GM10266 (cell line): ENCODE measurements at regions not wholly inside any gene's neighbourhood (a gene's known extent, or its start where the extent isn't known, plus 50 kb on each side); places are given as distances from the start of the nearest gene placed in this dataset.

ENCODE experiments used
- DNase-seq: peaks from one replicate; pipeline ENCODE4 v3.0.0; 2012; ENCODE audit errors: extremely low spot score
- CTCF ChIP-seq: IDR thresholded peaks from 2 replicates; pipeline ENCODE4 v1.5.1; 2012; ENCODE audit warnings: mild to moderate bottlenecking, low read depth; ENCODE audit not compliant: control insufficient read depth, insufficient read depth; ENCODE audit errors: missing control alignments

GRCh38 chr6:24026050-24026449 is 100.0 kb upstream of the NRSN1 start:
- TF ChIP-seq CTCF: no peak
- DNase-seq: no peak

DNA sequence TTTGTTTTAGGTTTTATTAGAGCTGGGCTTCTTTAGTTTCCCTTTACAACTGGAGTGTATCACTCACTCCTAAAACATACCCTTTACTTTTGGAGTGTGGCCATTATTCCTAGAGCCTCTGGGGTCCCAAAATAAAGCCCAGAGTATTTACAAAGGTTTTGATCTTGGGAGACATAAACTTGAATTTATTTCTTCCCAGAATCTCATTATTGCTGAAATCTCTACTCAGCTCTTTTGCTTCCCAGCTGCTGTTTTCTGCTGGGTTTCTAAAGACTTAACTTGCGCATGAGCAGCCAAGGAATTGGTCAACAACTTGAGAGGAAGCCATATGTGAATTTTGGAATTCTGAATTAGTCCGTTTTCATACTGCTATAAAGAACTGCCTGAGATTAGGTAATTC is 94.5 kb upstream of the NRSN1 start:
- DNase-seq: no peak
- no peak for TF ChIP-seq CTCF

- DNase-seq: no peak
- no peak for TF ChIP-seq CTCF
Measured at GRCh38 chr6:24032896-24033688, 92.9 kb upstream of the NRSN1 start.

DNA sequence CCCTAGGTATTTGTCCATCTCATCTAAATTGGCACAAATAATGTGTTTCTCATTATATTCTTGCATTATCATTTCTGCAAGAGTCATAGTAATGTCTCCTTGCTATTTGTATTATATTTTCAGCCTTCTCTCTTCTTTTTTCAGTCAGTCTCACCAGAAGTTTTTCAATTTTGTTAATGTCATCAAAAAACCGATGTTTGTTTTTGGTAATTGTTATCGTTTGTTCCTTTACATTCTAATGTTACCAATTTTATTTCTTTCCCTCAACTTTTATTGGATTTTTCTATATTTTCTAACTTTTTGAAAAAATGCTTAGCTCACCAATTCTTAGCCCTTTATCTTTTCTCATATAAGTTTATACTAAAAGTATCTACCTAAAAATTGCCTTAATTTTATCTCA is 82.2 kb upstream of the NRSN1 start:
- TF ChIP-seq CTCF: no peak
- DNase-seq: no peak

- no peak for DNase-seq
- no peak for TF ChIP-seq CTCF
Measured at GRCh38 chr6:24051942-24052589, 73.9 kb upstream of the NRSN1 start.

DNA sequence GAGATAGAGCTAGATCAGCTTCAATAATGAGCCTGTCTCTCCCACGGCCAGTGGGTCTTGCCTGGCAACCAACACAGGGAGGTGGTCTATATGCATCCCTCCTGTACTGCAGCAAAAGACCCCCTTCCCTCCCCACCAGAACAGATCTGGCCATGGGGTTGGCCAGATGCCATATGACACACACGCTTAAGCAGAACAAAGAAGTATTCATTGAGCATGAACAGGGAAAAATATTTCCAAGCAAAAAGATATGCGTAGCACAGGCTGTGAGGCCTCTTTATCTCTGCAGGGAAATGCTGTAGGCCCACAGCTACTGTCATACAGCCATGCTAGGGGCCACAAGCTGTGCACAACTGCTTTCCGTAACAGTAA is 73.4 kb upstream of the NRSN1 start:
- TF ChIP-seq CTCF: no peak
- no peak for DNase-seq

DNA sequence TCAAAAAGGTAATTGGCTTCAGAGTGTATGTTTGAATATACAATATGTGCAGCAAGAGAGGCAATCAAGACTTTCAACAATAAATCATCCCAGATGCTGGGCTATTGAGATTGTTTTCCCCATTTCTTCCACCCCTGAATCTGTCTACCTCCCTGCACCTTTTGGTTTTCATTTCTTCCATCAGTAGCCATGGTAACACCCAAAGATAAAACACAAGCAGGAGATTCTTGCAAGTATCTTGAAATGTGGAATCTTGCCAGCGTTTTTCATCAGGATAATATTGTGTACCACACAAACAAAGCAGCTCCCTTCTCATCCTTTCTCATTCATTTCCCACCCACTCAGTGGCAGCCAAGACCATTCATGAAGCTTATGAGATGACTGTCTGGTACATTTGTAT is 73.0 kb upstream of the NRSN1 start:
- TF ChIP-seq CTCF: no peak

More for the DNA sequence above, 73.0 kb upstream of the NRSN1 start:
- no peak for DNase-seq
